NCI-H82 treated with DMSO at 0.1 percent for 48 hours (cell line): ENCODE measurements at regions not wholly inside any gene's neighbourhood (a gene's known extent, or its start where the extent isn't known, plus 50 kb on each side); places are given as distances from the start of the nearest gene placed in this dataset.
"Not testable (repeated sequence)": the region's sequence is repeated elsewhere in the genome, so short reads cannot be mapped to it uniquely, and the experiment has no call there.

ENCODE experiments used
- DNase-seq: peaks from one replicate; lab custom pipeline; 2025; ENCODE audit not compliant: unreplicated experiment; lab: John Stamatoyannopoulos, UW

DNA sequence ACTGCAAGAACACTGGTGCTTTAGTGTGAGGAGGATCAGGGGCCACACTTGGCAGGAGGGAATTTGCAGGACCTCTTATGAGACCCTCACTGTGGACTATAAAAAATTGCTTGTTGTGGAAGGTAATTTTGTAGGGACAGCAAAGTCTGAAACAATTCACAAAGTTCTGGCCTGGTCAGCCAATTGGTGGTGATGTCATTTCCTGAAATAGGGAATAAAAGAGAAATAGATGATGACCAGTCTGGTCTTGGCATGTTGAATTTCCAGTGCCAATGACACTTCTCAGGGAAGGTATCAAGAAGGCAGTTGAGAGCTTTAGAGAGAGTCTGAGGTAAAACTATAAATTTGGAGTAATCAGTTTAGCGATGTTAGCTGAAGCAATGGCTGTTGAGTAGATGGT is 129.3 kb upstream of the LMNTD1 start:
- DNase-seq: no peak

- no peak for DNase-seq
These were observed 131.0 kb upstream of the LMNTD1 start for GRCh38 chr12:25684070-25684469.

GRCh38 chr12:25686351-25686750 is 133.3 kb upstream of the LMNTD1 start:
- DNase-seq: no peak

DNA sequence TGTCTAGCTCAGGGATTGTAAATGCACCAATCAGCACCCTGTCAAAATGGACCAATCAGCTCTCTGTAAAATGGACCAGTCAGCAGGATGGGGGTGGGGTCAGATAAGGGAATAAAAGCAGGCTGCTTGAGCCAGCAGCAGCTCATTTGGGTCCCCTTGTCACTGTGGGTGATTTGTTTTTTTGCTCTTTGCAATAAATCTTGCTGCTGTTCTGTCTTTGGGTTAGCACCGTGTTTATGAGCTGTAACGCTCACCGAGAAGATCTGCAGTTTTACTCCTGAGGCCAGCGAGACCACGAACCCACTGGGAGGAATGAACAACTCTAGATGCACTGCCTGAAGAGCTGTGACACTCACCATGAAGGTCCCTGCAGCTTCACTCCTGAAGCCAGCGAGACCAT is 134.1 kb upstream of the LMNTD1 start:
- DNase-seq: no peak

DNA sequence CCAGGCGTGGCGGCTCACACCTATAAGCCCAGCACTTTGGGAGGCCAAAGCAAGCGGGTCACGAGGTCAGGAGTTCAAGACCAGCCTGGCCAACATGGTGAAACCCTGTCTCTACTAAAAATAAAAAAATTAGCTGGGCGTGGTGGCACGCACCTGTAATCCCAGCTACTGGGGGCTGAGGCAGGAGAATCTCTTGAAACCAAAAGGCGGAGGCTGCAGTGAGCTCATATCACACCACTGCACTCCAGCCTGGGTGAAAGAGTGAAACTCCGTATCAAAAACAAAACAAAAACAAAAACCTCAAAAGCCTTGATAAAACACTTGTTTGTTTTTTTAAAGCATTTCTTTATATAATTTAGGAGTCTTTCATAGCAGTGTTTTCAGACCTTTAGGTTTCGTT is 135.8 kb upstream of the LMNTD1 start:
- DNase-seq: not testable (repeated sequence)

DNA sequence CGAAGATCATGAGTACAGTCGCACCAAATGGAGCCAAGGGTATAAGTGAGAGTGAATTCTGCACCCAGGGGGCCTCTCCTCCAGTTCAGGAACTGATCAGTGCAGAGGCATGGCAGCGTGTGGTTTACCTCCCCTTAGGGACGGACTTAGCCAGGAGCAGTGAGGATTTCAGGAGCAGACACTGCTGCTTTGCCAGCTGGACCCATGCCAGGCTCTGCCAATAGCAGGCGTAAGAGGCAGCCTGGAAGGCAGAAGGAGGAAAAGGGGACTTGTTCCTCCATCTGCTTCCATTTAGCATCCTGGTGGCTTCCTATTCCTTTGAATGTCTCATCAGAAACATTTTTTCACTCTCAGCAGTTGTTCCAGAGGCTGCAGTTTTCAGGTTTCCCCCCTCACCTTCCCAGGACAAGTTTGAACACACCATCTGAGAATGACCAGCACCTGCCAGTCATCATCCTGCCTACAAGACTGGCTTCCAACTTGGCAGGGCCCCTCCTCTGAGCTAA is 137.0 kb upstream of the LMNTD1 start:
- DNase-seq: no peak

DNA sequence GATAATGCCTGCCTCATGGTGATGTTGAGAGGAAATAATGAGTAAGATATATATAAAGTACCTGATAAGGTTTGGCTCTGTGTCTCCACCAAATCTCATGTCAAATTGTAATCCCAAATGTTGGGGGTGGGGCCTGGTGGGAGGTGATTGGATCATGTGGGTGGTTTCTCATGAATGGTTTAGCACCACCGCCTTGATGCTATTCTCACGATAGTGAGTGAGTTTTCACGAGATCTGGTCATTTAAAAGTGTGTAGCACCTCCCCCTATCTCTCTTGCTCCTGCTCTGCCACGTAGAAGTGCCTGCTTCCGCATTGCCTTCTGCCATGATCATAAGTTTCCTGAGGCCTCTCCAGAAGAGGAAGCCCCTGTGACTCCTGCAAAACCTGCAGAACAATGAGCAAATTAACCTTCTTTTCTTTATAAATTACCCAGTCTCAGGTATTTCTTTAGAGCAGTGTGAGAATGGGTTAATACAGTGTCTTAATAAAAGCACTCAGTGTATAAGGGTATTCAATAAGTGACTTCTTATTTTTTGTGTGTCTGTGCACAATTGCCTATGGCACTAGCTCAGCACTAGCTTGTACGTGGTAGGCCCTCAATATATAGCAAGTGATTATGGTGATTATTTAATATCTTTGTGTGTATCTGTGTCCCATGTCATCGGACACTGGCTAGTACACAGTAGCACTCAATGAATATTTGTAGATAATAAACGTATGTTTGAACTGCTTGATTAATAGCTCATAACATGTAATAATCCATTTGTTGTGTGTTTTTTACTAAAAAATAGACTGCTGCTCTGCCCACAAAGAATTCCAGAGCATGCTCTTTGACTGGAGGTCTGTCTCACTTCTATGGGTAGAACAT is 138.1 kb upstream of the LMNTD1 start:
- DNase-seq: no peak

DNA sequence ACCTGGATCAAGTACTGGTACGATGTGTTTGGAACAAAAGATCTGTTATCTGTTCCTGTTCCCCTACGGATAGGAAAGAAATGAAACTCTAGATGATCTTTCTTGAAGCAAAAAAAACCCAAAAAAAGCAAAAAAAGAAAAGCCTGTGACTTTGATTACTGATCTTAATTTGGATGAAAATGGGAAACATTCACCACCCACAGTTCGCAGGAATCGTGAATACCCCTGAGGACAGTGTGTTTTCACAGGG is 138.7 kb upstream of the LMNTD1 start:
- no peak for DNase-seq

DNA sequence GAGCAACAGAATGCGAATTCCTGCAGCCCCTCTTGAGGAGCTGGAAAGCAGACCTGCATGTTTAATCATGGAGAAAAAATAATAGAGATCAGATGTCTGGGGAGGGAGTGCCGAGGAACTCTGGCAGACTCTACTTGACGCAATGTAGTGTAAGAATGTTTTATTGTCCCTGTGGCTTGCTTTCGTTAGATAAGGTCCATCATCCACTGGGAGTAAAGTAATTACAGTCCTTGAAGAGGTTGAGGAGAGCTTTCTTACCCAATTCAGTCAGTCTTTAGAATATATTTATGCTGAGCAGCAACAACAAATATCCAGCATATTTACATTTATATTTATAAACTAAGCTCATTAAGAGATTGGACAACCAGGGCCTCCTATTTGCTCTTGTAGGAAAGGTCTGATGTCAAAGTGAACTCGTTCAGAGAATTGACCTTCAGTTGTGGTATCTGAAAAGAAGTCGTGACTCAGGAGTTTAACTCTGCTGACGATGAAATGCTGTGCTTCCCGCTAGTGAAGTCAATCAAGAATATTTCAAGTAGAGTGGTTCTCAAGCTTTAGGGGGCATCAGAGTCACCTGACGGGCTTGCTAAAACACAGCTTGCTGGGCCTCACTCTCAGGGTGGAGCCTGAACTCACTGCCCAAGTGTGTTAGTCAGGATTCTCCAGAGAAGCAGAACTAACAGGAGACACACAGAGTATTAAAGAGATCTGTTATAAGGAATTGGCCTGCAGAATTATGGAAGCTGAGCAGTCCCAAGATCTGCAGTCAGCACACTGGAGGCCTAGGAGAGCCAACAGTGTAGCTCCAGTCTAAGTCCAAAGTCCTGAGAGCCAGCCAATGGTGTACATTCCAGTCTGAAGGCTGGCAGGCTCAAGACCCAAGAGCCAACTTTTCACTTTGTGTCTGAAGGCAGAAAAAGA is 139.3 kb upstream of the LMNTD1 start:
- DNase-seq: no peak

- no peak for DNase-seq
These were observed 141.0 kb upstream of the LMNTD1 start for GRCh38 chr12:25694072-25694471.

DNA sequence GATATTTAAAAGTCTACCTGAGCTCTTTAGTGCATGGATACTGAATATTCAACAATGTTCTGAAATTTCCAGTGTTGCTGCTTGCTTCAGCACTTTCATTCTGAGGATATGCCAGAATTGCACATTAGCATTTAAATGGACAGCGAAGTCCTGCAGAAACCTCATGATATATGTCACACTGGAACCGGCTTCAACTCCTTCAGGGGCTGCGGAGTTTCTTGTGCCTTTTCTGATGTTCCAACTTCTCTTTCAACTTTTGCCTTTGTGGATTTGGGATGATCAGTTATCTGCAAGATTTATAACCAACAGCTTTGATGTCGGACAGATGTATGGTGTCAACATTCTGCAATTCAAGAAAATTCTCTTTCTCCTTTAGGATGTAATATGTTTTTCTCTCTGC is 142.5 kb upstream of the LMNTD1 start:
- DNase-seq: no peak

DNA sequence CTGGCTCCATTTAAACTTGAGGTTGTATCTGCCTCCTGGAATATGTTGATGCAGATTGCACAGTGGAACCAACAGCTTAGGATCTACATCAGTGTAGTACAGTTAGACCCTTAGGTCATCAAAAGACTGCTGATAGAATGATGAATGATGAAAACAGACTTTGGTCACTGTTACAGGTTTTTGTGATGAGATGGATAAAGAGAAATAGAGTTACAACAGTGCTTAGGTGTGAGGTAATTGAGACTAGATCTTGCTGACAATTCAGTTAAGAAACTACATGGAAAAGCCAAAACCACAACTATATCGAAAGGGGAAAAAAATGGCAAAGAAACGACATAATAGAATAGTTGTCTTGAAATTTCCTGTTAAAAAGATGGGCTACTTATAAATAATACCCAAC is 145.7 kb upstream of the LMNTD1 start:
- no peak for DNase-seq

DNA sequence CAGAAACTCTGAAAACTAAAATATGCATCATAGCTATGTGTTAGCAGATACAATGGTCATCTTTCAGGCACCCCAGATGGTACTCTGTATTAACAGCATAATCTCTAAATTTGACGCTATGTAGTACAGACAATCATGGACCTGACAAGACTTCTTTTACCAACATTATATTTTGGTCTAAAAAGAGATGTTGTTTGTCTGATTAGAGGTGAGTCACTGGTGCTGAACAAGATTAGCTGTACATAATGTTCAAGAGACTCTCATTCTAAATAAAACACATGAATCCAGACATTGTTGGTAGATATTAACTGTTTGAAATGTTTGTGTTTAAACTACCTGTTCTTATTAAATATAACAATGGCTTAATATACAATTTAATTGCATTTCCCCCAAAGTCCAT is 146.4 kb upstream of the LMNTD1 start:
- DNase-seq: no peak

DNA sequence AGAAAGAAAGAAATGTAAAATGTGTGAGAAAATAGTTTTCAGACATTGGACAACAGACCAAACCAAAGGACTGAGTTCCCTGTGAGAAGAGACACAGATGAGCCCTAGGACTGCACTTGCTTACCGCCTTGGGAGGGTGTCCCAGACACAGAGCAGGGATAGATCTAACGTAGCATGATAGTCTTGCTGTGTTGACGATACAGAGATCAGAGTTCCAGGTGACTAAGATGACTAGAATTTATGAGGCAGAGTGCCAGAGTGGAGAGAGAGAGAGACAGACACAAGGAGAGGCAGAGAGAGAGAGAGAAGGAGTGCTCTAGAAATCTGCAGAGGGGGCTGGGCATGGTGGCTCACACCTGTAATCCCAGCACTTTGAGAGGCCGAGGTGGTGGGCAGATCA is 148.2 kb upstream of the LMNTD1 start:
- DNase-seq: no peak

DNA sequence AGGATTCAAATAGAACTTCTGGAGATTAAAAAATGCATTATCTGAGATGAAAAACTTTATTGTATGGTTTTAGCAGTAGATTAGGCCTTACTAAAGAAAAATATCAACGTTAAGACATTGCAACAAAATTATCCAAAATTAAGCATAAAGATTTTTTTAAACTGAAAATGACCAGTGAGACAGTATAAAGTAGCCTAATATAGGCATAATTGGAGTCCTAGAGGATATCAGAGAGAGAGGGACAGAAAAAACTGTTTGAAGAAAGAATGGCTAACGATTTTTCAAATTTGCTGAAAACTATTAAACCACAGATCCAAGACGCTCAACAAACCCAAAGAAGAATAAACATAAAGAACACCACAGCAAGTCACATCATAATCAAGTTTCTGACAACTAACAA is 149.5 kb upstream of the LMNTD1 start:
- DNase-seq: no peak

- no peak for DNase-seq
These were observed 152.2 kb upstream of the LMNTD1 start for GRCh38 chr12:25705261-25705660.

DNA sequence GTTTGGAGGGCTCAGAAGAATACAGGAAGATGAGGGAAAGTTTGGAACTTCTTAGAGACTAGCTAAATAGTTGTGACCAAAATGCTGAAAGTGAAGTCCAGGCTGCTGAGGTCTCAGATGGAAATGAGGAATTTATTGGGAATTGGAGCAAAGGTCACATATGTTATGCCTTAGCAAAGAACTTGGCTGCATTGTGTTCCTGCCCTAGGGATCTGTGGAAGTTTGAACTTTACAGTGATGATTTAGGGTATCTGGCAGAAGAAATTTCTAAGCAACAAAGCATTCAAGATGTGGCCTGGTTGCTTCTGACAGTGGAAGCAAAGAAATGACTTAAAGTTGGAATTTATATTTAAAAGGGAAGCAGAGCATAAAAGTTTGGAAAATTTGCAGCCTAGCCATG is 153.6 kb upstream of the LMNTD1 start:
- not testable (repeated sequence) for DNase-seq

- no peak for DNase-seq
These were observed 154.0 kb upstream of the LMNTD1 start for GRCh38 chr12:25707056-25707455.

DNA sequence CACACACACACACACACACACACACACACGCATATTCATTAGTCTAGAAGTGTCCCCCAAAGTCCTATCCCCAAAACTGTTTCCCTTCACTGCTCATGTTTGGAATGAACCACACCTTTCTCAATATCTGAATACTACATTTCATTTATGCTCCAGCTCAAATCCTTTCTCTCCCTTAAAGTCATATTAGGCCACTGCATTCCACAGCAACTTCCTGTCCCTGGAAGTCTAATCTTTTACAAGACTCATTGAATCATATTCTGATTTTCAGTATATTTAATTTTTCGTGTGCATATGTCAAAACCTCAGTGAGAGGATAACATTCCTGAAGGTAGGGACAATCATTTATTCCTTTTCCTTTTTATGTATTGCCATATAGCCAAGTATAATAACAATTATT is 155.6 kb upstream of the LMNTD1 start:
- no peak for DNase-seq

DNA sequence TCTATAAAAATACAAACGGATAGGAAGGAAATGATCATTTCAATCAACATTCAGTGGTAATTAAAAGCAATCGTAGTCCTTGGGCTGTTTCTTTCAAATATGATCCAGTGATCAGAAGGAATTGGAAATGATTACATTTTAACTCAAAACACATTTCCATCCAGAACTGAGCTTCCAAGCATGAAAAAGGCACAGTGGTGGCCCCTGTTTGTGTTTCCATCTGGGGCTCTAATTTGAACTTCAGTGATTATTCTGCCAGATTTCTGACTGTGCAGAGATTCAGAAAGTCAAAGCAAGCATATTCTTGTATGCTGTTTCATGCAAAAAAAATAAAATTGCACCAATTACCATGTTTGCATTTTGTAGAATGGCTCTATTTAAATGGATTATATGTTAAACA is 157.0 kb upstream of the LMNTD1 start:
- no peak for DNase-seq

DNA sequence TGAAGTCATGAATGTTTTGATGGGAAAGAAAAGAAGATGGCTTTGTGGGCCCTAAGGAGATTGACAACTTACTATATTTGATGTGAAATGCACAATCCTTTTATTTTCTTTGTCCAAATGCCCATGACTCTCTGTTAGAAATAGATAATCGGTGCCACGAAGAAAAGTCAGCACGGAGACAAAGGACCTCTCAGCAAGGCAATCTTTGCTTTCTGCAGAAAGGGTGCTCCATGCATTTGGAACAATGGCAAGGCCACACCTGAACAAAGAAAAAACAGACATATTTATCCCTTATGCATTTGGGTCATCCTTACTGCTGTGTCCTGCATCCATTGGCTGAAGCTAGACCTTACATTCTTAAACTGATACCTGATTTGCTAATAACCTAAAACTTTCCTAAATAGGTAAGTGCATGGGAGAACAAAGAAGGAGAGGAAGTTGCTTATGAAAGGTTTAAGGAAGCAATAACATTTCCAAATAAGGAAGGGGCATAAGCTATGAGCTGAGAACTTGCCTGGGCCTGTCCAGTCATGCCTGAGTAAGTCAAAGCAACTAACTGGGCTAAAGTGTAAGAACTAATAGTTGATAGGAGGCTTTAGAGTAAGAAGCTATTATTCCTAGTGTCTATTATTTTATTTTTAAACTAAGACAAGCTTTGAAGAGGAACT is 158.0 kb upstream of the LMNTD1 start:
- not testable (repeated sequence) for DNase-seq

DNA sequence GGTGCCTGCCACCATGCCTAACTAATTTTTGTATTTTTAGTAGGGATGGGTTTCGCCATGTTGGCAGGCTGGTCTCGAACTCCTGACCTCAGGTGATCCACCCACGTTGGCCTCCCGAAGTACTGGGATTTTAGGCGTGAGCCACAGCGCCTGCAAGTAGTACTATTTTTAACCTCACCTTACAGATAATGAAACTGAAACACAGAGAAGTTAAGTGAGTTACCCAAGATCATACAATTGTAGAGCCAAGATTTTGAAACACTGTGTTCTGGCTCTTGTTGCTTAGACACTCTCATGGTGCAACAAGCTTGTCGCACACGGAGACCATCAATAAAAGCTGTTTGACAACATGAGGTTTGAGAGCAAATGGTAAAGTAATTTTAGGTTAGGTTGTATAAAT is 159.1 kb upstream of the LMNTD1 start:
- DNase-seq: no peak
